ENCODE measurements at regions not wholly inside any gene's neighbourhood (a gene's known extent, or its start where the extent isn't known, plus 50 kb on each side); places are given as distances from the start of the nearest gene placed in this dataset.
"Not testable (repeated sequence)": the region's sequence is repeated elsewhere in the genome, so short reads cannot be mapped to it uniquely, and the experiment has no call there.

- Mint-ChIP-seq H3K36me3 (ENCODE audit: low read depth) (no peaks in the 10 kb centered on the region), H3K4me1 (no peaks in the 10 kb centered on the region), H3K9me3 (peaks cover 3% of the 10 kb centered on the region), H3K27me3 (ENCODE audit: low read depth, poor library complexity) (peaks cover under 1% of the 10 kb centered on the region), H3K4me3 (no peak overlapping the region), H3K27ac (no peak overlapping the region)
- TF ChIP-seq CTCF (IDR thresholded peaks at IDR 0.05) = no peak
- DNase-seq = no peak
Observed at GRCh38 chr1:166432655-166433054, 265.9 kb upstream of the FAM78B start.

- not testable (repeated sequence) for H3K27ac Mint-ChIP-seq; H3K4me3 Mint-ChIP-seq; H3K4me1 Mint-ChIP-seq; H3K27me3 Mint-ChIP-seq (ENCODE audit: low read depth, poor library complexity); H3K9me3 Mint-ChIP-seq; H3K36me3 Mint-ChIP-seq (ENCODE audit: low read depth)
- DNase-seq = peak; percentile 11
- TF ChIP-seq CTCF (IDR thresholded peaks at IDR 0.05) = peak; percentile 41
Observed at GRCh38 chr1:166433404-166434304, 266.9 kb upstream of the FAM78B start.

- no peak overlapping the region for H3K4me3 Mint-ChIP-seq
- H3K36me3 Mint-ChIP-seq (ENCODE audit: low read depth) = no peaks in the 10 kb centered on the region
- no peak for DNase-seq
- H3K27ac Mint-ChIP-seq = no peak overlapping the region
- no peak for TF ChIP-seq CTCF (IDR thresholded peaks at IDR 0.05)
- no peaks in the 10 kb centered on the region for H3K9me3 Mint-ChIP-seq
- no peaks in the 10 kb centered on the region for H3K4me1 Mint-ChIP-seq
- peaks cover 10% of the 10 kb centered on the region for H3K27me3 Mint-ChIP-seq (ENCODE audit: low read depth, poor library complexity)
Observed at GRCh38 chr1:166457700-166458099, 290.9 kb upstream of the FAM78B start.

- no peak overlapping the region for H3K4me3 Mint-ChIP-seq
- H3K4me1 Mint-ChIP-seq = peaks cover 19% of the 10 kb centered on the region
- H3K27ac Mint-ChIP-seq = no peak overlapping the region
- H3K9me3 Mint-ChIP-seq = peaks cover 13% of the 10 kb centered on the region
- no peak for TF ChIP-seq CTCF (IDR thresholded peaks at IDR 0.05)
- H3K27me3 Mint-ChIP-seq (ENCODE audit: low read depth, poor library complexity) = peaks cover 10% of the 10 kb centered on the region
- H3K36me3 Mint-ChIP-seq (ENCODE audit: low read depth) = no peaks in the 10 kb centered on the region
- DNase-seq = no peak
Observed at GRCh38 chr1:166464333-166464732, 297.5 kb upstream of the FAM78B start.

- H3K27ac Mint-ChIP-seq = peak overlapping the region; percentile 81
- H3K36me3 Mint-ChIP-seq (ENCODE audit: low read depth) = no peaks in the 10 kb centered on the region
- TF ChIP-seq CTCF (IDR thresholded peaks at IDR 0.05) = no peak
- no peak for DNase-seq
- H3K9me3 Mint-ChIP-seq = peaks cover 6% of the 10 kb centered on the region
- H3K27me3 Mint-ChIP-seq (ENCODE audit: low read depth, poor library complexity) = peaks cover 5% of the 10 kb centered on the region
- peaks cover 51% of the 10 kb centered on the region for H3K4me1 Mint-ChIP-seq
- peak overlapping the region; percentile 19 for H3K4me3 Mint-ChIP-seq
Observed at GRCh38 chr1:166470014-166470413, 303.2 kb upstream of the FAM78B start.

GRCh38 chr1:166470441-166470840 lies 303.6 kb upstream of the FAM78B start:
- Mint-ChIP-seq H3K4me1 (peaks cover 51% of the 10 kb centered on the region), H3K36me3 (ENCODE audit: low read depth) (no peaks in the 10 kb centered on the region), H3K27ac (no peak overlapping the region), H3K9me3 (peaks cover 2% of the 10 kb centered on the region), H3K4me3 (peak overlapping the region; percentile 19), H3K27me3 (ENCODE audit: low read depth, poor library complexity) (peaks cover 5% of the 10 kb centered on the region)
- no peak for DNase-seq
- TF ChIP-seq CTCF (IDR thresholded peaks at IDR 0.05) = no peak
